H7 (cell line): ENCODE measurements at regions not wholly inside any gene's neighbourhood (a gene's known extent, or its start where the extent isn't known, plus 50 kb on each side); places are given as distances from the start of the nearest gene placed in this dataset.

Source experiments
- DNase-seq: peaks from one replicate; pipeline ENCODE4 v3.0.0; 2012
- H3K27me3 ChIP-seq: 2 replicates; pipeline ENCODE4 v1.6.0; 2011; ENCODE audit warnings: mild to moderate bottlenecking, low read length; ENCODE audit not compliant: control insufficient read depth, insufficient read depth
- H3K36me3 ChIP-seq: replicated peaks from 2 replicates; pipeline ENCODE4 v1.5.1; 2011; ENCODE audit warnings: low read length; ENCODE audit not compliant: control insufficient read depth, insufficient read depth
- H3K4me3 ChIP-seq: 2 replicates; pipeline ENCODE4 v1.5.1; 2011; ENCODE audit warnings: low read depth, mild to moderate bottlenecking, control low read depth, low read length, moderate library complexity; ENCODE audit not compliant: insufficient read depth

GRCh38 chr16:50428742-50429141 is 60.0 kb upstream of the BRD7 start:
- no peak overlapping the region for H3K4me3 ChIP-seq
- no peaks in the 10 kb centered on the region for H3K27me3 ChIP-seq

GRCh38 chr16:50428116-50428515 is 59.3 kb upstream of the BRD7 start:
- H3K36me3 ChIP-seq, result no peaks in the 10 kb centered on the region
- DNase-seq, result no peak
- no peaks in the 10 kb centered on the region for H3K27me3 ChIP-seq
- no peak overlapping the region for H3K4me3 ChIP-seq

More at GRCh38 chr16:50428742-50429141, 60.0 kb upstream of the BRD7 start:
- no peaks in the 10 kb centered on the region for H3K36me3 ChIP-seq
- DNase-seq, result no peak

DNA sequence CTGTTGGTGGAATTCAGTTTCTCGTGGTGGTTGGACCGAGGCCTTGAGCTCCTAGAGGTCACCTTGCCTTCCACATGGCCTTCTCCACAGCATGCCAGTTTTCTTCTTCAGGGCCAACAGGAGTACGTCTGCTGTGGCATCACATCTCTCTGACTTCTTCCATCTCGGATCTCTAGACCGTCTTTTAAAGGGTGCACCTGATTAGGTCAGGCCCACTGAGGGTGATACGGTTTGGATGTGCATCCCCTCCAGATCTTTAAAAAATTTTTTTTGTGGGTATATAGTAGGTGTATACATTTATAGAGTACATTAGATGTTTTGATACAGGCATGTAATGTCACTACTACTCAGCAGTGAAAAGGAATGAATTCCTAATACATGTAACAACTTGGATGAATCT is 58.3 kb upstream of the BRD7 start:
- Histone ChIP-seq H3K36me3 (no peaks in the 10 kb centered on the region), H3K4me3 (no peak overlapping the region), H3K27me3 (no peaks in the 10 kb centered on the region)
- no peak for DNase-seq

DNA sequence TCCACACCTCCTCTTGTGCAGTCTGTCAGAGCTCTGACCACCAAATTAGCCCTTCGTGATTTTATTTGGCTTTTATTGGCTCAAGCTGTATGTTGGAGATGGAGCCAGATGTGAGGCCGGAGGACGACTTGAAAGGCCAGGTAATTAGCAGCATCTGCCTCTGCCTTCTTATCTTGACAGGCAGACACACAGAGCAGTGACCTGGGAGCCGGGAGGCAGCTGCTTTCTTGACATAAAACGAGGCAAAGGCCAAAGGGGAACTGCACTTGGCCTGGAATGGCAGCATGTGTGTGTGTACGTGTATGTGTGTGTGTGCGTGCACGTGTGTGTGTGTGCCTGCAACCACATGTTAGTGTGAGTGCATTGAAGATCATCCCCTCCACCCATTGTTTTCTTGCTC is 56.9 kb upstream of the BRD7 start:
- no peaks in the 10 kb centered on the region for H3K27me3 ChIP-seq
- DNase-seq, result no peak
- no peak overlapping the region for H3K4me3 ChIP-seq
- no peaks in the 10 kb centered on the region for H3K36me3 ChIP-seq

GRCh38 chr16:50425044-50425443 is 56.3 kb upstream of the BRD7 start:
- no peaks in the 10 kb centered on the region for H3K27me3 ChIP-seq
- no peak for DNase-seq

DNA sequence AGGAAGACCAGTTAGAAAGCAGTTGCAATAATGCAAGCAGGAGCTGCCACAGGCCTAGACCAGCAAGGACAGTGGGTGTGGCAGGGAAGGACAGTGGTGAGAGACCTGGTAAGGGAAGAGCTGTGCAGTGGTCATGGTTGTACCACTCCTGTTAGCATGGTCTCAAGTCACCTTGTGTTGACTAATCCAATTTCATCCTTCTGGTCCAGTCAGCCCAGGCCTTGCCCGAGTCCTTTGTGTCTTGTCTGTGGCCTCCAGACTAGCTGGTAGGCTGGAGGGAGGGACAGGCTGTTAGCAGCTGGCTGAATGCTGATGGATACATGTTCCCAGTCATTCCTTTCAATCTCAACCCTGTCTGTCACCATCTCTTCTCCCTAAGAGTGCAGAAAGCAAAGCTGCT is 54.1 kb upstream of the BRD7 start:
- H3K36me3 ChIP-seq, result no peaks in the 10 kb centered on the region
- DNase-seq, result no peak
- H3K27me3 ChIP-seq, result no peaks in the 10 kb centered on the region
- H3K4me3 ChIP-seq, result no peak overlapping the region

More at GRCh38 chr16:50425044-50425443, 56.3 kb upstream of the BRD7 start:
- Histone ChIP-seq H3K36me3 (no peaks in the 10 kb centered on the region), H3K4me3 (no peak overlapping the region)

- Histone ChIP-seq H3K36me3 (no peaks in the 10 kb centered on the region), H3K4me3 (no peak overlapping the region), H3K27me3 (no peaks in the 10 kb centered on the region)
- DNase-seq, result no peak
Observed at GRCh38 chr16:50419116-50419515, 50.3 kb upstream of the BRD7 start.
